Caco-2 (cell line): ENCODE measurements at regions not wholly inside any gene's neighbourhood (a gene's known extent, or its start where the extent isn't known, plus 50 kb on each side); places are given as distances from the start of the nearest gene placed in this dataset.

Source experiments
- BruUV-seq: library from RNA; stranded (reverse); fragments of 400-500 nt; replicated peaks from 2 replicates; lab custom pipeline; 2021; lab: Mats Ljungman, UMichigan
- CTCF ChIA-PET: fragments of 300-600 bp; sonication (Branson Sonifier 250); formaldehyde crosslinking; loops from one replicate; lab custom pipeline; 2022; ENCODE audit warnings: antibody characterized with exemption; lab: Charles Lee
- POLR2A ChIA-PET: fragments of 300-600 bp; sonication (Branson Sonifier 250); formaldehyde crosslinking; loops from one replicate; lab custom pipeline; 2022; ENCODE audit warnings: antibody characterized with exemption; lab: Charles Lee
- DNase-seq, 2 experiments: peaks; one replicate each; pipeline versions ENCODE4 v3.0.0 to v3.0.0-alpha.2; 2020 to 2022
- H3K27me3 ChIP-seq: replicated peaks from 2 replicates; pipeline ENCODE4 v1.6.0; 2011; ENCODE audit warnings: low read length; ENCODE audit not compliant: control insufficient read depth, insufficient read depth
- H3K36me3 ChIP-seq: 2 replicates; pipeline ENCODE4 v1.5.1; 2011; ENCODE audit warnings: low read length; ENCODE audit not compliant: control insufficient read depth, insufficient read depth
- H3K4me1 ChIP-seq: fragments of 250-450 bp; sonication (Bioruptor Pico); 2 replicates; pipeline ENCODE4 v1.5.1; 2020; ENCODE audit warnings: mild to moderate bottlenecking
- H3K4me3 ChIP-seq: 2 replicates; pipeline ENCODE4 v1.5.1; 2011; ENCODE audit warnings: low read depth, mild to moderate bottlenecking, control low read depth, low read length
- H3K9me3 ChIP-seq: fragments of 250-450 bp; sonication (Bioruptor Pico); 2 replicates; pipeline ENCODE4 v1.5.1; 2020; ENCODE audit warnings: mild to moderate bottlenecking, moderate library complexity
- H3K27ac Mint-ChIP-seq: one replicate; pipeline ENCODE4 v1.8.0; 2022; ENCODE audit warnings: mixed read lengths; ENCODE audit not compliant: unreplicated experiment
- H3K27me3 Mint-ChIP-seq: one replicate; pipeline ENCODE4 v1.8.0; 2022; ENCODE audit warnings: mixed read lengths; ENCODE audit not compliant: insufficient read depth, unreplicated experiment
- H3K36me3 Mint-ChIP-seq: one replicate; pipeline ENCODE4 v1.8.0; 2022; ENCODE audit warnings: mild to moderate bottlenecking, mixed read lengths; ENCODE audit not compliant: insufficient read depth, unreplicated experiment
- H3K4me1 Mint-ChIP-seq: one replicate; pipeline ENCODE4 v1.8.0; 2022; ENCODE audit warnings: low read depth, mixed read lengths; ENCODE audit not compliant: unreplicated experiment
- H3K4me3 Mint-ChIP-seq: one replicate; pipeline ENCODE4 v1.8.0; 2022; ENCODE audit warnings: mild to moderate bottlenecking, moderate library complexity, mixed read lengths; ENCODE audit not compliant: unreplicated experiment
- H3K9me3 Mint-ChIP-seq: one replicate; pipeline ENCODE4 v1.8.0; 2022; ENCODE audit warnings: mixed read lengths; ENCODE audit not compliant: unreplicated experiment
- CTCF ChIP-seq, 2 experiments: fragments of 200-600 bp in 1 of 2; IDR thresholded peaks; 1 replicate in 1 of 2; 2 replicates in 1 of 2; pipeline versions ENCODE4 v1.5.1 to v1.8.0; 2011 to 2022; ENCODE audit warnings: antibody characterized with exemption in 1 of 2, control low read depth in 1 of 2, inconsistent platforms in 1 of 2, low read depth in 1 of 2, low read length in 1 of 2, mild to moderate bottlenecking in 1 of 2, moderate library complexity in 1 of 2; ENCODE audit not compliant: insufficient read depth in 1 of 2, severe bottlenecking in 1 of 2, unreplicated experiment in 1 of 2
- intact Hi-C: fragments of 100-400 bp; cut with micrococcal nuclease; formaldehyde crosslinking; loops from one replicate; pipeline ENCODE4 v1.10.0; 2022; ENCODE audit not compliant: unreplicated experiment

DNA sequence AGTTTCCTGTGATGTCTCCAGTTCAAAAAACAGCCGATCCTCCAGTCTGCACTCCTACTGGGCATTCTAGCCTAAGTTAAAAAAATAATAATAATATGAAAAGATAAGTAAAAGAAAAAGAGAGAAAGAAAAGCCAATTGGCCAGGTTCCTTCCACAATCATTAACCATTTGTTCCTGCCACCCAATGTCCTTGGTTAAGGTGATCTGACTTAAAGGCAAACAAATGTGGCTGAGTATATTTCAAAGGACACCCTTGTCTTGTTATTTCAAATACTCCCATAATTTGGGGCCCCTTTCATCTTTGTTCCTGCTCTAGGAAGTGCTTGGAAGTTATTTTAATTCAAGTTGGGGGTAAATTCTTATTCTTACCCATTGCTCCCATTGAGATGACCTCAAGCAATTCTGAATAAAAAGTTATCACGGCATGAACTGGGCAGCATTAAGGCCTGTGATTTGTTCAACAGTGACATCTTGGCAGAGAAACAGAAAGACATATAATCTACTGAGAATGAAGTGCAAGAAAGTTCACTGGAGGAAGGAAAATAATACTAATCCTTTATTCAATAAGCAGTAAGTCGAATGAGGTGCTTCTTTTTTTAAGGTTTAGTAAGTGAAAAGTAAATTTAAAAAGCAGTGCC lies 1054.5 kb upstream of the FANCL start:
- no peaks in the 10 kb centered on the region for H3K36me3 Mint-ChIP-seq
- no peak for TF ChIP-seq CTCF (IDR thresholded peaks at IDR 0.05; ENCODE audit: insufficient read depth in 1 of 2, low read depth in 1 of 2, low read length in 1 of 2, severe bottlenecking in 1 of 2, unreplicated experiment in 1 of 2)
- CTCF ChIA-PET, result no interaction called here
- peaks cover 3% of the 10 kb centered on the region for H3K27me3 Mint-ChIP-seq
- H3K9me3 Mint-ChIP-seq, result no peaks in the 10 kb centered on the region
- intact Hi-C loops, result no loop called here
- no peak for DNase-seq
- H3K4me3 Mint-ChIP-seq, result no peak overlapping the region
- H3K4me3 ChIP-seq, result no peak overlapping the region
- no peaks in the 10 kb centered on the region for H3K4me1 ChIP-seq
- POLR2A ChIA-PET, result no interaction called here
- H3K4me1 Mint-ChIP-seq, result no peaks in the 10 kb centered on the region
- H3K27ac Mint-ChIP-seq, result no peak overlapping the region
- no peaks in the 10 kb centered on the region for H3K36me3 ChIP-seq
- H3K27me3 ChIP-seq, result no peaks in the 10 kb centered on the region
- no peaks in the 10 kb centered on the region for H3K9me3 ChIP-seq
- no TSS peak for BruUV-seq

DNA sequence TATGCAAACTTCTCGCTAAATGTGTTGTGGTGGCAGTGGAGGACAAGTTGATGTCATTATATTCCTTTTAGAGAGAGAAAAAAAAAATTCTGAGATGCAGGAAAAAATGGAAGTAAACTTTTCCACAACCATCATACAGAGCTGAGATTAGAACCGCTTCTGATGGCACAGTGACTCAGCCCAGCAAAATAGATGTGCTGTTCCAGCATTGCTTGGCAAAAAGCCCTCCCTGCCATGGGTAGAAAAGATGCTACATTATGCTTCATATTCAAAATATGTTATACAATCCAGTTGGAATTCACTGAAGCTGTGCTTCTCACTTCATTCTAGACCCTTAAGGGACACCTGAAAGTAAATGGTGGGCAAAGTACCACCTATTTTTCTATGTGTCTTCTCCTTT lies 1047.6 kb upstream of the FANCL start:
- no peak for TF ChIP-seq CTCF (IDR thresholded peaks at IDR 0.05; ENCODE audit: insufficient read depth in 1 of 2, low read depth in 1 of 2, low read length in 1 of 2, severe bottlenecking in 1 of 2, unreplicated experiment in 1 of 2)
- ChIA-PET POLR2A (no interaction called here), CTCF (no interaction called here)
- intact Hi-C loops, result no loop called here
- H3K4me1 Mint-ChIP-seq, result no peaks in the 10 kb centered on the region
- Histone ChIP-seq H3K4me3 (no peak overlapping the region), H3K36me3 (no peaks in the 10 kb centered on the region), H3K27me3 (no peaks in the 10 kb centered on the region), H3K4me1 (no peaks in the 10 kb centered on the region), H3K9me3 (no peaks in the 10 kb centered on the region)
- H3K27ac Mint-ChIP-seq, result no peak overlapping the region
- no peak for DNase-seq
- H3K9me3 Mint-ChIP-seq, result no peaks in the 10 kb centered on the region
- H3K4me3 Mint-ChIP-seq, result no peak overlapping the region
- BruUV-seq, result no TSS peak
- H3K36me3 Mint-ChIP-seq, result no peaks in the 10 kb centered on the region
- peaks cover 8% of the 10 kb centered on the region for H3K27me3 Mint-ChIP-seq

DNA sequence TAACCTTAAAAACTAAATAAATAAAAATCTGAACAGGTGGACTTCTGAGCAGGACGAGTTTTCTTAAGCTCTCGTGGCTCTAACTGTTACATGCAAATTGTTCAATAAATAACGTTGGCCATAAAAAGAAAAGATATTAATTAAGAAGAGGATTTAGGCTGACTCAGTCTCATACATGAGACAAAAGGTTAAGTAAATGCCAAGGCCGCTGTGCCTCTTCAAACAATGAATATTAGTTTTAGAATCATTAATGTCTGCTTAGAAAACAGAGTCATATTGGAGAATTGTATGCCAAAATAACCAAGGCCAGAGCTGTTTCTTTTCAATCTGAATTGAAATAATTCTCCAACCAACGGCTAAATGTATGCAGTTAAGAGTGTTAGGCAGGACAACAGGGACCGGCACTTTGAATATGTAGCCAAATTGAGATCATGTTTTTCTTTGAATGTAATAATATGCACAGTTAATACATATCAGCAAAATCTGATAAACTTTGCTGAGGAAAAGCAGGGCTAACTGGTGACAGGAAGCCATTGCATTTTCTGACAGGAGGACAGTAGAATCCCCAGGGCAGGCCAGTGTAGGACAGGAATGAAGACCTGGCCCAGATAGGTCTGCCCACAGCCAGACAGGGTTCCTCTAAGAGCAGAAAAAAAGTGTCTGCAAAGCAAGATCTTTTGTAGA lies 1041.4 kb upstream of the FANCL start:
- H3K4me3 Mint-ChIP-seq, result no peak overlapping the region
- H3K27ac Mint-ChIP-seq, result no peak overlapping the region
- intact Hi-C loops, result no loop called here
- POLR2A ChIA-PET, result no interaction called here
- H3K27me3 ChIP-seq, result no peaks in the 10 kb centered on the region
- DNase-seq, result no peak
- CTCF ChIA-PET, result no interaction called here
- H3K9me3 Mint-ChIP-seq, result no peaks in the 10 kb centered on the region
- BruUV-seq, result no TSS peak
- no peak for TF ChIP-seq CTCF (IDR thresholded peaks at IDR 0.05; ENCODE audit: insufficient read depth in 1 of 2, low read depth in 1 of 2, low read length in 1 of 2, severe bottlenecking in 1 of 2, unreplicated experiment in 1 of 2)
- H3K4me1 Mint-ChIP-seq, result no peaks in the 10 kb centered on the region
- H3K9me3 ChIP-seq, result no peaks in the 10 kb centered on the region
- H3K36me3 ChIP-seq, result no peaks in the 10 kb centered on the region
- no peak overlapping the region for H3K4me3 ChIP-seq
- peaks cover 2% of the 10 kb centered on the region for H3K27me3 Mint-ChIP-seq
- H3K4me1 ChIP-seq, result no peaks in the 10 kb centered on the region
- H3K36me3 Mint-ChIP-seq, result no peaks in the 10 kb centered on the region
